ENCODE measurements at regions not wholly inside any gene's neighbourhood (a gene's known extent, or its start where the extent isn't known, plus 50 kb on each side); places are given as distances from the start of the nearest gene placed in this dataset.
"Not testable (repeated sequence)": the region's sequence is repeated elsewhere in the genome, so short reads cannot be mapped to it uniquely, and the experiment has no call there.

- Histone ChIP-seq H3K4me1 (ENCODE audit: low read length) (peaks cover 11% of the 10 kb centered on the region), H2AFZ (ENCODE audit: low read depth, low read length) (no peak overlapping the region), H3K9ac (ENCODE audit: low read length) (no peak overlapping the region), H3K27ac (ENCODE audit: low read length) (no peak overlapping the region), H3K9me3 (ENCODE audit: insufficient read depth, low read length) (no peaks in the 10 kb centered on the region), H3K79me2 (ENCODE audit: low read length) (no peaks in the 10 kb centered on the region), H3K4me2 (ENCODE audit: low read length) (no peak overlapping the region), H4K20me1 (ENCODE audit: insufficient read depth, low read length) (no peaks in the 10 kb centered on the region), H3K27me3 (ENCODE audit: low read depth, low read length) (no peaks in the 10 kb centered on the region), H3K4me3 (ENCODE audit: low read length) (no peak overlapping the region), H3K36me3 (replicated peaks; ENCODE audit: low read depth, low read length) (no peaks in the 10 kb centered on the region)
- TF ChIP-seq EZH2phosphoT487 (IDR thresholded peaks at IDR 0.05; ENCODE audit: low read depth), result no peak
- TF ChIP-seq CTCF (IDR thresholded peaks at IDR 0.05; ENCODE audit: low read depth, low read length), result no peak
These were observed 182.5 kb upstream of the TENT5A start for GRCh38 chr6:81934936-81935335.

- Histone ChIP-seq H3K27me3 (ENCODE audit: low read depth, low read length) (no peaks in the 10 kb centered on the region), H3K36me3 (replicated peaks; ENCODE audit: low read depth, low read length) (no peaks in the 10 kb centered on the region)
- TF ChIP-seq CTCF (IDR thresholded peaks at IDR 0.05; ENCODE audit: low read depth, low read length) (no peak), EZH2phosphoT487 (IDR thresholded peaks at IDR 0.05; ENCODE audit: low read depth) (no peak)
These were observed 181.1 kb upstream of the TENT5A start for GRCh38 chr6:81933608-81934051.

GRCh38 chr6:81933089-81933488 lies 180.6 kb upstream of the TENT5A start:
- no peaks in the 10 kb centered on the region for H3K9me3 ChIP-seq (ENCODE audit: insufficient read depth, low read length)
- peaks cover 4% of the 10 kb centered on the region for H3K4me1 ChIP-seq (ENCODE audit: low read length)
- no peaks in the 10 kb centered on the region for H3K27me3 ChIP-seq (ENCODE audit: low read depth, low read length)
- no peak overlapping the region for H3K27ac ChIP-seq (ENCODE audit: low read length)
- H3K79me2 ChIP-seq (ENCODE audit: low read length), result no peaks in the 10 kb centered on the region
- no peaks in the 10 kb centered on the region for H3K36me3 ChIP-seq (replicated peaks; ENCODE audit: low read depth, low read length)
- TF ChIP-seq CTCF (IDR thresholded peaks at IDR 0.05; ENCODE audit: low read depth, low read length) (no peak), EZH2phosphoT487 (IDR thresholded peaks at IDR 0.05; ENCODE audit: low read depth) (no peak)
- H4K20me1 ChIP-seq (ENCODE audit: insufficient read depth, low read length), result no peaks in the 10 kb centered on the region
- no peak overlapping the region for H3K4me2 ChIP-seq (ENCODE audit: low read length)
- no peak overlapping the region for H2AFZ ChIP-seq (ENCODE audit: low read depth, low read length)
- H3K9ac ChIP-seq (ENCODE audit: low read length), result no peak overlapping the region
- no peak overlapping the region for H3K4me3 ChIP-seq (ENCODE audit: low read length)

More at GRCh38 chr6:81933608-81934051, 181.1 kb upstream of the TENT5A start:
- no peak overlapping the region for H3K9ac ChIP-seq (ENCODE audit: low read length)
- H2AFZ ChIP-seq (ENCODE audit: low read depth, low read length), result no peak overlapping the region
- no peak overlapping the region for H3K4me3 ChIP-seq (ENCODE audit: low read length)
- no peak overlapping the region for H3K4me2 ChIP-seq (ENCODE audit: low read length)
- peaks cover 9% of the 10 kb centered on the region for H3K4me1 ChIP-seq (ENCODE audit: low read length)
- no peaks in the 10 kb centered on the region for H3K9me3 ChIP-seq (ENCODE audit: insufficient read depth, low read length)
- no peaks in the 10 kb centered on the region for H3K79me2 ChIP-seq (ENCODE audit: low read length)
- H3K27ac ChIP-seq (ENCODE audit: low read length), result no peak overlapping the region
- H4K20me1 ChIP-seq (ENCODE audit: insufficient read depth, low read length), result no peaks in the 10 kb centered on the region

GRCh38 chr6:81932448-81932847 lies 180.0 kb upstream of the TENT5A start:
- not testable (repeated sequence) for H3K4me1 ChIP-seq (ENCODE audit: low read length); H3K79me2 ChIP-seq (ENCODE audit: low read length); H3K4me3 ChIP-seq (ENCODE audit: low read length); H3K4me2 ChIP-seq (ENCODE audit: low read length); H3K9me3 ChIP-seq (ENCODE audit: insufficient read depth, low read length); H3K36me3 ChIP-seq (replicated peaks; ENCODE audit: low read depth, low read length); H3K27me3 ChIP-seq (ENCODE audit: low read depth, low read length); H3K9ac ChIP-seq (ENCODE audit: low read length); H4K20me1 ChIP-seq (ENCODE audit: insufficient read depth, low read length); H2AFZ ChIP-seq (ENCODE audit: low read depth, low read length); H3K27ac ChIP-seq (ENCODE audit: low read length)

- Histone ChIP-seq H2AFZ (ENCODE audit: low read depth, low read length) (no peak overlapping the region), H3K9ac (ENCODE audit: low read length) (no peak overlapping the region), H3K4me2 (ENCODE audit: low read length) (no peak overlapping the region), H3K27ac (ENCODE audit: low read length) (no peak overlapping the region), H3K36me3 (replicated peaks; ENCODE audit: low read depth, low read length) (no peaks in the 10 kb centered on the region), H3K27me3 (ENCODE audit: low read depth, low read length) (no peaks in the 10 kb centered on the region), H3K4me3 (ENCODE audit: low read length) (no peak overlapping the region), H3K9me3 (ENCODE audit: insufficient read depth, low read length) (no peaks in the 10 kb centered on the region), H3K4me1 (ENCODE audit: low read length) (no peaks in the 10 kb centered on the region), H3K79me2 (ENCODE audit: low read length) (no peaks in the 10 kb centered on the region), H4K20me1 (ENCODE audit: insufficient read depth, low read length) (no peaks in the 10 kb centered on the region)
- TF ChIP-seq CTCF (IDR thresholded peaks at IDR 0.05; ENCODE audit: low read depth, low read length) (no peak), EZH2phosphoT487 (IDR thresholded peaks at IDR 0.05; ENCODE audit: low read depth) (no peak)
These were observed 177.3 kb upstream of the TENT5A start for GRCh38 chr6:81929828-81930227.
